WTC11 (cell line): ENCODE measurements at regions not wholly inside any gene's neighbourhood (a gene's known extent, or its start where the extent isn't known, plus 50 kb on each side); places are given as distances from the start of the nearest gene placed in this dataset.

Experiments
- GTF2I ChIP-seq: fragments of 250-450 bp; sonication (Bioruptor Pico); conservative IDR thresholded peaks from 2 replicates; pipeline ENCODE4 v1.4.0; 2021; ENCODE audit warnings: mild to moderate bottlenecking
- JUN ChIP-seq: sonication (generic); formaldehyde crosslinking; IDR thresholded peaks from 2 replicates; pipeline ENCODE4 v1.8.0; 2023; ENCODE audit warnings: mild to moderate bottlenecking, missing genetic modification reagents
- SP1 ChIP-seq: sonication (generic); formaldehyde crosslinking; conservative IDR thresholded peaks from 2 replicates; pipeline ENCODE4 v1.8.1; 2022; ENCODE audit warnings: missing genetic modification reagents
- ZNF121 ChIP-seq: sonication (generic); formaldehyde crosslinking; IDR thresholded peaks from 2 replicates; pipeline ENCODE4 v1.8.0; 2023; ENCODE audit warnings: missing genetic modification reagents
- ZNF232 ChIP-seq: sonication (generic); formaldehyde crosslinking; IDR thresholded peaks from 2 replicates; pipeline ENCODE4 v1.8.0; 2022; ENCODE audit warnings: mild to moderate bottlenecking, missing genetic modification reagents
- TF ChIP-seq, protein P1 (sequence below): fragments of 200-600 bp; IDR thresholded peaks from 2 replicates; pipeline ENCODE4 v1.8.0; 2022; ENCODE audit warnings: antibody characterized with exemption
- TF ChIP-seq, protein P2 (sequence below): sonication (generic); formaldehyde crosslinking; IDR thresholded peaks from 2 replicates; pipeline ENCODE4 v1.8.0; 2023; ENCODE audit warnings: mild to moderate bottlenecking, missing genetic modification reagents
- TF ChIP-seq, protein P3 (sequence below): sonication (generic); formaldehyde crosslinking; IDR thresholded peaks from 2 replicates; pipeline ENCODE4 v1.8.1; 2023; ENCODE audit warnings: mild to moderate bottlenecking, moderate library complexity, missing genetic modification reagents

GRCh38 chr7:125661006-125661405, 731.4 kb upstream of the POT1 start:
- TF ChIP-seq, protein P1, sequence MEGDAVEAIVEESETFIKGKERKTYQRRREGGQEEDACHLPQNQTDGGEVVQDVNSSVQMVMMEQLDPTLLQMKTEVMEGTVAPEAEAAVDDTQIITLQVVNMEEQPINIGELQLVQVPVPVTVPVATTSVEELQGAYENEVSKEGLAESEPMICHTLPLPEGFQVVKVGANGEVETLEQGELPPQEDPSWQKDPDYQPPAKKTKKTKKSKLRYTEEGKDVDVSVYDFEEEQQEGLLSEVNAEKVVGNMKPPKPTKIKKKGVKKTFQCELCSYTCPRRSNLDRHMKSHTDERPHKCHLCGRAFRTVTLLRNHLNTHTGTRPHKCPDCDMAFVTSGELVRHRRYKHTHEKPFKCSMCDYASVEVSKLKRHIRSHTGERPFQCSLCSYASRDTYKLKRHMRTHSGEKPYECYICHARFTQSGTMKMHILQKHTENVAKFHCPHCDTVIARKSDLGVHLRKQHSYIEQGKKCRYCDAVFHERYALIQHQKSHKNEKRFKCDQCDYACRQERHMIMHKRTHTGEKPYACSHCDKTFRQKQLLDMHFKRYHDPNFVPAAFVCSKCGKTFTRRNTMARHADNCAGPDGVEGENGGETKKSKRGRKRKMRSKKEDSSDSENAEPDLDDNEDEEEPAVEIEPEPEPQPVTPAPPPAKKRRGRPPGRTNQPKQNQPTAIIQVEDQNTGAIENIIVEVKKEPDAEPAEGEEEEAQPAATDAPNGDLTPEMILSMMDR: no peak
- TF ChIP-seq JUN (no peak), SP1 (CRISPR knock-in tag) (no peak), ZNF121 (CRISPR knock-in tag) (no peak), ZNF232 (CRISPR knock-in tag) (no peak), GTF2I (CRISPR knock-in tag) (no peak)
- TF ChIP-seq, protein P2, sequence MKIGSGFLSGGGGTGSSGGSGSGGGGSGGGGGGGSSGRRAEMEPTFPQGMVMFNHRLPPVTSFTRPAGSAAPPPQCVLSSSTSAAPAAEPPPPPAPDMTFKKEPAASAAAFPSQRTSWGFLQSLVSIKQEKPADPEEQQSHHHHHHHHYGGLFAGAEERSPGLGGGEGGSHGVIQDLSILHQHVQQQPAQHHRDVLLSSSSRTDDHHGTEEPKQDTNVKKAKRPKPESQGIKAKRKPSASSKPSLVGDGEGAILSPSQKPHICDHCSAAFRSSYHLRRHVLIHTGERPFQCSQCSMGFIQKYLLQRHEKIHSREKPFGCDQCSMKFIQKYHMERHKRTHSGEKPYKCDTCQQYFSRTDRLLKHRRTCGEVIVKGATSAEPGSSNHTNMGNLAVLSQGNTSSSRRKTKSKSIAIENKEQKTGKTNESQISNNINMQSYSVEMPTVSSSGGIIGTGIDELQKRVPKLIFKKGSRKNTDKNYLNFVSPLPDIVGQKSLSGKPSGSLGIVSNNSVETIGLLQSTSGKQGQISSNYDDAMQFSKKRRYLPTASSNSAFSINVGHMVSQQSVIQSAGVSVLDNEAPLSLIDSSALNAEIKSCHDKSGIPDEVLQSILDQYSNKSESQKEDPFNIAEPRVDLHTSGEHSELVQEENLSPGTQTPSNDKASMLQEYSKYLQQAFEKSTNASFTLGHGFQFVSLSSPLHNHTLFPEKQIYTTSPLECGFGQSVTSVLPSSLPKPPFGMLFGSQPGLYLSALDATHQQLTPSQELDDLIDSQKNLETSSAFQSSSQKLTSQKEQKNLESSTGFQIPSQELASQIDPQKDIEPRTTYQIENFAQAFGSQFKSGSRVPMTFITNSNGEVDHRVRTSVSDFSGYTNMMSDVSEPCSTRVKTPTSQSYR: no peak
- TF ChIP-seq, protein P3, sequence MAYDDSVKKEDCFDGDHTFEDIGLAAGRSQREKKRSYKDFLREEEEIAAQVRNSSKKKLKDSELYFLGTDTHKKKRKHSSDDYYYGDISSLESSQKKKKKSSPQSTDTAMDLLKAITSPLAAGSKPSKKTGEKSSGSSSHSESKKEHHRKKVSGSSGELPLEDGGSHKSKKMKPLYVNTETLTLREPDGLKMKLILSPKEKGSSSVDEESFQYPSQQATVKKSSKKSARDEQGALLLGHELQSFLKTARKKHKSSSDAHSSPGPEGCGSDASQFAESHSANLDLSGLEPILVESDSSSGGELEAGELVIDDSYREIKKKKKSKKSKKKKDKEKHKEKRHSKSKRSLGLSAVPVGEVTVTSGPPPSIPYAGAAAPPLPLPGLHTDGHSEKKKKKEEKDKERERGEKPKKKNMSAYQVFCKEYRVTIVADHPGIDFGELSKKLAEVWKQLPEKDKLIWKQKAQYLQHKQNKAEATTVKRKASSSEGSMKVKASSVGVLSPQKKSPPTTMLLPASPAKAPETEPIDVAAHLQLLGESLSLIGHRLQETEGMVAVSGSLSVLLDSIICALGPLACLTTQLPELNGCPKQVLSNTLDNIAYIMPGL (CRISPR knock-in tag): no peak
